Neural cell (in vitro differentiated cells): ENCODE measurements at regions not wholly inside any gene's neighbourhood (a gene's known extent, or its start where the extent isn't known, plus 50 kb on each side); places are given as distances from the start of the nearest gene placed in this dataset.

ENCODE experiments used
- EP300 ChIP-seq: fragments of 450-650 bp; conservative IDR thresholded peaks from 2 replicates; pipeline ENCODE4 v1.6.1; 2014; ENCODE audit warnings: antibody characterized with exemption, mild to moderate bottlenecking, moderate library complexity; ENCODE audit not compliant: poor library complexity, severe bottlenecking
- EZH2 ChIP-seq: fragments of 200-600, 300-800 bp; shearing (Covaris generic), sonication (generic); IDR thresholded peaks from 2 replicates; pipeline ENCODE4 v1.6.1; 2014; ENCODE audit warnings: antibody characterized with exemption, low read length, borderline replicate concordance, mild to moderate bottlenecking; ENCODE audit not compliant: insufficient read depth, poor library complexity, severe bottlenecking
- POLR2AphosphoS5 ChIP-seq: IDR thresholded peaks from 2 replicates; pipeline ENCODE4 v1.6.1; 2012
- RAD21 ChIP-seq: fragments of 450-650 bp; conservative IDR thresholded peaks from 2 replicates; pipeline ENCODE4 v1.6.1; 2014; ENCODE audit warnings: antibody characterized with exemption, mild to moderate bottlenecking, moderate library complexity
- SMC3 ChIP-seq: fragments of 450-650 bp; conservative IDR thresholded peaks from 2 replicates; pipeline ENCODE4 v1.6.1; 2014; ENCODE audit warnings: antibody characterized with exemption, mild to moderate bottlenecking, moderate library complexity; ENCODE audit not compliant: poor library complexity
- TAF1 ChIP-seq: IDR thresholded peaks from 2 replicates; pipeline ENCODE4 v1.6.1; 2012; ENCODE audit warnings: low read depth
- TF ChIP-seq, protein P1 (sequence below): fragments of 450-650 bp; IDR thresholded peaks from 2 replicates; pipeline ENCODE4 v1.5.1; 2014; ENCODE audit warnings: antibody characterized with exemption, mild to moderate bottlenecking, moderate library complexity; ENCODE audit not compliant: poor library complexity, severe bottlenecking
- TF ChIP-seq, protein P2 (sequence below): IDR thresholded peaks from 2 replicates; pipeline ENCODE4 v1.6.1; 2012; ENCODE audit warnings: borderline replicate concordance

- TF ChIP-seq, protein P1, sequence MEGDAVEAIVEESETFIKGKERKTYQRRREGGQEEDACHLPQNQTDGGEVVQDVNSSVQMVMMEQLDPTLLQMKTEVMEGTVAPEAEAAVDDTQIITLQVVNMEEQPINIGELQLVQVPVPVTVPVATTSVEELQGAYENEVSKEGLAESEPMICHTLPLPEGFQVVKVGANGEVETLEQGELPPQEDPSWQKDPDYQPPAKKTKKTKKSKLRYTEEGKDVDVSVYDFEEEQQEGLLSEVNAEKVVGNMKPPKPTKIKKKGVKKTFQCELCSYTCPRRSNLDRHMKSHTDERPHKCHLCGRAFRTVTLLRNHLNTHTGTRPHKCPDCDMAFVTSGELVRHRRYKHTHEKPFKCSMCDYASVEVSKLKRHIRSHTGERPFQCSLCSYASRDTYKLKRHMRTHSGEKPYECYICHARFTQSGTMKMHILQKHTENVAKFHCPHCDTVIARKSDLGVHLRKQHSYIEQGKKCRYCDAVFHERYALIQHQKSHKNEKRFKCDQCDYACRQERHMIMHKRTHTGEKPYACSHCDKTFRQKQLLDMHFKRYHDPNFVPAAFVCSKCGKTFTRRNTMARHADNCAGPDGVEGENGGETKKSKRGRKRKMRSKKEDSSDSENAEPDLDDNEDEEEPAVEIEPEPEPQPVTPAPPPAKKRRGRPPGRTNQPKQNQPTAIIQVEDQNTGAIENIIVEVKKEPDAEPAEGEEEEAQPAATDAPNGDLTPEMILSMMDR = no peak
- TF ChIP-seq POLR2AphosphoS5 (no peak), RAD21 (no peak), EZH2 (no peak), TAF1 (no peak), EP300 (no peak), SMC3 (no peak)
- TF ChIP-seq, protein P2, sequence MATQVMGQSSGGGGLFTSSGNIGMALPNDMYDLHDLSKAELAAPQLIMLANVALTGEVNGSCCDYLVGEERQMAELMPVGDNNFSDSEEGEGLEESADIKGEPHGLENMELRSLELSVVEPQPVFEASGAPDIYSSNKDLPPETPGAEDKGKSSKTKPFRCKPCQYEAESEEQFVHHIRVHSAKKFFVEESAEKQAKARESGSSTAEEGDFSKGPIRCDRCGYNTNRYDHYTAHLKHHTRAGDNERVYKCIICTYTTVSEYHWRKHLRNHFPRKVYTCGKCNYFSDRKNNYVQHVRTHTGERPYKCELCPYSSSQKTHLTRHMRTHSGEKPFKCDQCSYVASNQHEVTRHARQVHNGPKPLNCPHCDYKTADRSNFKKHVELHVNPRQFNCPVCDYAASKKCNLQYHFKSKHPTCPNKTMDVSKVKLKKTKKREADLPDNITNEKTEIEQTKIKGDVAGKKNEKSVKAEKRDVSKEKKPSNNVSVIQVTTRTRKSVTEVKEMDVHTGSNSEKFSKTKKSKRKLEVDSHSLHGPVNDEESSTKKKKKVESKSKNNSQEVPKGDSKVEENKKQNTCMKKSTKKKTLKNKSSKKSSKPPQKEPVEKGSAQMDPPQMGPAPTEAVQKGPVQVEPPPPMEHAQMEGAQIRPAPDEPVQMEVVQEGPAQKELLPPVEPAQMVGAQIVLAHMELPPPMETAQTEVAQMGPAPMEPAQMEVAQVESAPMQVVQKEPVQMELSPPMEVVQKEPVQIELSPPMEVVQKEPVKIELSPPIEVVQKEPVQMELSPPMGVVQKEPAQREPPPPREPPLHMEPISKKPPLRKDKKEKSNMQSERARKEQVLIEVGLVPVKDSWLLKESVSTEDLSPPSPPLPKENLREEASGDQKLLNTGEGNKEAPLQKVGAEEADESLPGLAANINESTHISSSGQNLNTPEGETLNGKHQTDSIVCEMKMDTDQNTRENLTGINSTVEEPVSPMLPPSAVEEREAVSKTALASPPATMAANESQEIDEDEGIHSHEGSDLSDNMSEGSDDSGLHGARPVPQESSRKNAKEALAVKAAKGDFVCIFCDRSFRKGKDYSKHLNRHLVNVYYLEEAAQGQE = no peak
Observed at GRCh38 chr6:33965766-33966165, 162.0 kb upstream of the MLN start.
